A204.1 (cell line): ENCODE measurements at regions not wholly inside any gene's neighbourhood (a gene's known extent, or its start where the extent isn't known, plus 50 kb on each side); places are given as distances from the start of the nearest gene placed in this dataset.

Source experiments
- FAIRE-seq: peaks from 2 replicates; lab custom pipeline; 2012; peaks lifted over from hg19 to GRCh38; lab: Jason Lieb, UNC

DNA sequence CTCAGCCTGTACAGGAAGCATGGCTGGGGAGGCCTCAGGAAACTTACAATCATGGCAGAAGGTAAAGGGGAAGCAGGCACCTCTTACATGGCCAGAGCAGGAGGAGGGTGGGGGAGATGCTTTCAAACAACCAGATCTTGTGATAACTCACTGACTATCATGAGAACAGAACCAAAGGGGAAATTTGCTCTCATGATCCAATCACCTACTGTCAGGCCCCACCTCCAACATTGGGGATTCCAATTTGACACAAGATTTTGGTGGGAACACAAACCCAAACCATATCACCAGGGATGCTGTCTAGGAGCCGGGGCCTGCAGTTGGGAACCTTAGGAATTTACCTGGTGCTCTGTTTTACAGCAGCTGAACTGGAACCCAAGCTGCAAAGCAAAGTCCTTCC is 191.1 kb upstream of the CITED2 start:
- FAIRE-seq, result no peak

- no peak for FAIRE-seq
Observed at GRCh38 chr6:139557547-139557946, 183.1 kb upstream of the CITED2 start.

DNA sequence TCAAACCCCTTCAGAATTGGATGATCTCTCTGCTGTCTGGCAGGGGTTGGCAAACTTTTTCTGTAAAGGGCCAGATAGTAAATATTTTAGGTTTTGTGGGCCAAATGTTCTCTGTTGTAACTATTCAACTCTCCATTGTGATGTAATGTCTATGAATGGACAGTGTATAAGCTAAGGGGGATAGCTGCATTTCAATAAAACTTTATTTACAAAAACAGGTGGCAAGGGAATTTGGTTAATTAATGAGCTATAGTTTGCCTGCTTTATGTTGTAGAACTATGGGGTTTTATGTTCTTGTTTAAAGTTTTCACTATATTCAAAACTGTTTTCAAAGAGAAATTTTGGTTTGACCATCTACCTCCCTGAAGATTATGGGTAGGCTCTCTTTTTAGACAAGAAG is 182.1 kb upstream of the CITED2 start:
- FAIRE-seq, result no peak

DNA sequence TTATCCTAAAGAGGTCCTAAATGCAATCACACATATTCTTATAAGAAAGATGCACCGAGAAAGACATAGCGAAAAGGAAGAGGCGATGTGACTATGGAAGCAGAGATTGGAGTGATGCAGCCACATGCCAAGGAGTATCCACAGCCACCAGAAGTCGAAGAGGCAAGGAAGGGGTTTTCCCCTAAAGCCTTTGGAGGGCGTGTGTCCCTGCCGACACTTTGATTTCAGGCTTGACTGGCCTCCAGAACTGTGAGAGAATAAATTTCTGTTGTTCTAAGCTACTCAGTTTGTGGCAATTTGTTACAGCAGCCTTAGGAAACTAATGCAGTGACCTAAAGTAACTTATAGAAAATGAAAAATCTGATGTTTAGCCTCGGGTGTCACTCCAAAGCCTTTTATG is 179.5 kb upstream of the CITED2 start:
- FAIRE-seq, result no peak

DNA sequence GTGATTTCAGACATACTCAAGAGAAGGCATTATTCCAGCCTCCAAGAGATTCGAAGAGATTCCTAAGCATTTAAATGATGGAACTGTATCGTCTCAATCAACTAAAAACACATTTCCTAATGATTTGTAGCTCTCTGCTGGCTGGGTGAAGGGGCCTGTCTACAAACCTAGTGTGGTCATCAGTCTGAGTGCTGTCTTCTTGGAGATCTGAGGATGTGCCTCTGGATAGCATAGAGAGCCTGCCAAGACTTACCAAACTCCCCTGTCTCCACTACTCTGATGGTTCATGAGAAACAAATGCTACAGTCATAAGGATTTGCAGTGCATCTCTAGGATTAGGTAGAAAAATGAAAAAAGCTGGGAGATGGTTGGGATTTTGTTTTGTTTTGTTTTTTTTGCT is 176.9 kb upstream of the CITED2 start:
- no peak for FAIRE-seq

DNA sequence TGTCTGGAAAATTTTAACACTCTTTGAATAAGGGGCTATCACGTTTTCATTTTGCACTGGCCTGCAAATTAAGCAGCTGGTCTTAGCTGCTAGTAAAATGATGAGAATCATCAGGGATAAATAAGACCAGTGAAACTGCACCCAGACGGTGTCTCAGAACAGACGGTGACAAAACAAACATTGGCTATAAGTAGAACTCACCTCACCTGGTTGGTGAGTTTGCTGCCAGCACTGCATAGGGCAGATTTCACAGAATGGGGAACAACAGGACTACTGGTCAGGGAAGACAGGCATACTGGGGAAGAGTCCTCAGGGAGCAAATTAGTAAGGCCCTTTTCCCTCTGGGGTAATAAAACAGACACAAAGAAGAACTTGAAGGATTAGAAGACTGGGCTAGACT is 175.9 kb upstream of the CITED2 start:
- no peak for FAIRE-seq

DNA sequence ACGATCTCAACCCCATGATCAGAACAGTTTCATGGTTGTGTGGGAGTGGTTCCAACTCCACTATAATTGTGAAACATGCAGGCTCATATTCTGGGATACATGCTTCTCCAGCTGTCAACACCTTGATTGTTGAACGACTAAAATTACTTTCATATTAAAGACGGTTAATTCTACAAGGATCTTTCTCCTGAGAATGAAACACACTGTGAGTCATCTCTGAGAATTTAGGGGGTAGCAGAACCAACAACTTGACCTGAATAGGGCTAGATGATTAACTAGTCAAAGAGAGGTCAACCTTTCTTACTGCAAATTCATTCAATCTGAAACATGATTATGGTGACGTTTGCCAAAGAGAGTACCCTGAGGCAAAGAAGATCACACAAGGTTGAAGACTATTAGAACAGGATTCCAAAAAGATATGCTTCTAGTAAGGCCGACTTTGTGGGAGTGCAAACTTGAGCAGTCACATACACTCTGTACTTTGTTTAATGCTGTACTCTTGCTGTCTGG is 175.2 kb upstream of the CITED2 start:
- FAIRE-seq, result no peak

DNA sequence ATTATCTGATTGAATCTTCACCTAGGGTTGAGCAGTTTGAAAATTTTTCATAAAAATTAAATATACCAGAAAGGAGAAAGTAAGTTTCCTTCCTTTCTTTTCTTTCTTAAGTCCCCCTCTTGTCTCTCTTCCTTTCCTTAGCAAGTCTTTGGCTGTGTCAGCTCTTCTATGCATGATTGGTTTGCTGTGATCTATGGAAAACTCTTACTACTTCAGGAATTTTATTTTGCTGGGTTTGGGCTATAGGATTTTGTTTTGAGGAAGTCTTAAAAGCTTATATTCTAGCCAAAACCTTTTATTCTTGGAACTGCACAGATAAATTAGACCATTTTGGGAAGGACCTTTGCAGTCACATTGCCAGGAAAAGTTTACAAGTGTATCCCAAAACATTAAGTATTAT is 173.4 kb upstream of the CITED2 start:
- FAIRE-seq, result no peak

- no peak for FAIRE-seq
Observed at GRCh38 chr6:139547122-139547776, 172.8 kb upstream of the CITED2 start.

DNA sequence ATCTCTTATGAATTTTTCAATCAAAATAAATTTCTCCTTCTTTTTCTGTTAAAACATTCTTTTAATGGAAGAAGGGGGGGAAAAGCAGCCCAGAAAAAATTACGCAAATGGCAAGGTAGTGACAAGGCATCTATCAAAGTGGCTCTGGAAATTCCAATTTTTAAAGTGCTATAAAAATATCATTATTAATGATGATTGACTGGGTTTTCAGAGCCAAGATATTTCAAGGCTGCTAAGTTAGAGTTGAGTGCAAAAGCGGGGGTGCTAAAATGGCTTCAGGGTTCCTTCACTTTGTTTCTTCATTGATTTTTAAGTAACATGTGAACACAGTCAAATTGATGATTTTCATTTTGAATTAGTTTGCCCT is 171.6 kb upstream of the CITED2 start:
- no peak for FAIRE-seq

GRCh38 chr6:139545206-139546105 is 171.0 kb upstream of the CITED2 start:
- no peak for FAIRE-seq

GRCh38 chr6:139544701-139545057 is 170.2 kb upstream of the CITED2 start:
- FAIRE-seq, result no peak

DNA sequence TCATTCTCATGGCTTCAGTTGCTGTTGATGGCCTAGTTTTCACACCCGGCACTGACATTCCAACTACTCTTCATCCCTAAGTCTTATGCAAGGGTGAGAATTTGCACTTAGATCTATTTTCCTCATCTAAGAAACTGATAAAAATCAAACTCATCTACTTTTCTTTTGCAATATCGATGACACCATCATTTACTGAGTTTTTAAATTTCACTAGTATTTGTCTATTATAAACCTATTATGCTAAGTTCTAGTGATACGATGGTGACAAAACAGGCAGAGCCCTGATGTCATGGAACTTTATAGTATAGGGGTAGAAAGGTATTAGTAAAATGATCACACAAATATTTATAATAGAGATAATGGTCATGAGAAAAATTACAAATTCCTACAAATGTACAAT is 167.9 kb upstream of the CITED2 start:
- FAIRE-seq, result no peak

GRCh38 chr6:139540894-139541293 is 166.4 kb upstream of the CITED2 start:
- no peak for FAIRE-seq

DNA sequence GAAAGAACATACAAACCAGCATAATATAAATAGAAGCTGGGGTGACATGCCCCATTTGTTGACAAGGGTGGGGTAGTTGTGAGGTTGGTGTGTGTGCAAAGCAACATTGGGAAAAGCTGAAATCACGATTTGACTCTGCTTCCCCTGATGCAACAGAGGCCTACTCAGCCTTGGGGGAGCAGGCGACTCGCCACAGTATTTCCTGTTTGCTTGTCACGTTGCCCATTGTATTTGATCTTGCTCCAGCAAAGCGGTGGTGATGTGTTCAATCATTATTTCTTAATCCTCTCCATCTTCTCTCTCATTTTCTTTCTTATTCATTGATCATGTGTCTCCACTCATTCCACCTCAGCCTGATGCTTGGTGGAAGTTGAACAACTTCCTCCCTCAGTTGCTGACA is 165.8 kb upstream of the CITED2 start:
- FAIRE-seq, result no peak

- no peak for FAIRE-seq
Observed at GRCh38 chr6:139539852-139540251, 165.4 kb upstream of the CITED2 start.

GRCh38 chr6:139538366-139538765 is 163.9 kb upstream of the CITED2 start:
- FAIRE-seq, result no peak

DNA sequence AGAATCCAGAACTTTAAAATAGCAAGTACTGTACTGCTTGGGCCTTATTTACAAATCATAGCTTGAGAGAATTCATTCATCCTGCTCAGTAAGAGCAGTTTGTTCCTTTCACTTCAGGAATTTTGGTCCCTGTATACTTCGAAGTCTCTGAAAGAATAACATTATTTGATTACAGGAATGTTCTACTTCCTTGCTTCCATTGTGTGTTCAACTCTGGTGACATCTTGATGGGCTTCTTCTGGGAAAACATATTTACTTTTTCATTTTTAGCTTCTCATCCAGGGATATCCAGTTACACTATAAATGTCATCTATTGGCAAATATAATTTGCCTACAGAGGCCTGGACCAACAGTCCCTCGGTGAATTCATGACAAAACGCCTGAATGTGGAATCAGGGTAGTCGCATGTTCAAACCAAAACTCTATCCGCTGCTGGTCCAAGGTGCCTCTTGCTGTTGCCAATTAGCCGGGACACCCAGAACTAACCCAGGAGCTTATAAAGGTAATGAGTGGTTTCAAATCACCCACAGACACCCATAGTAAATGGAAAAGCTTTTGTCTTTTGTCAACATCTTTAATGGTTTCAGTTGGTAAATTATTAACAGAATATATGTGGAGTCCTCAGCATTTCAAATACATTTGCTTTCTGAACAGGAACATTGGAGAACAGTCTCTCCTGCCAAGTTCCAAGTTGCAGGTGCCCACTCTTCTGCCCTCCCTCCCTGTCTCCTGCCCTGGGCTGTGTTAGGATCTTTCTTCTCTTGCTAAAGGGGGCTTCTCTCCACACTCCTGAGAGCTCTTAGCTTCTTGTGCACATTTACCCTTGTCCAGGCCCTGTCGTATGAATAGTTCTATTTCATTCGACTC is 162.5 kb upstream of the CITED2 start:
- FAIRE-seq, result no peak

- no peak for FAIRE-seq
Observed at GRCh38 chr6:139534472-139535115, 160.1 kb upstream of the CITED2 start.

- no peak for FAIRE-seq
Observed at GRCh38 chr6:139533573-139534471, 159.4 kb upstream of the CITED2 start.

DNA sequence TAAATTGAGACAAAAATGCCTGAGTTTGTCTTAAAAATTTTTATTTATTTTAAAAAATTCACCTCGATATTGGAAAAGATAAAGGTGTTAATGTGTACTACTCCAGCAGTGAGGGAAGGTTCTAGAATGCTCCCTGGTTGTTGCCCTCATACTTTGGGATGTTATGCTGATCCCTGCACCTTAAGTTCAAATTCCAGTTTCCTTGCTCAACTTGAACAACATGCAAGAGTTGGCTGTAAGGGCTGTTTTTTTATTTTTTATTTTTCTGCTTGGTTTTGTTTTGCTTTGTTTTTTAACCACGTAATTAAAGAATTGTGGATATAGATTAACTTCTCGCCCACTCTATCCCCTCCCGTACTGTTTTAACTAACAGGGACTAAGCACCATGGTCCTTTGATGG is 158.7 kb upstream of the CITED2 start:
- no peak for FAIRE-seq
